ENCODE measurements at regions not wholly inside any gene's neighbourhood (a gene's known extent, or its start where the extent isn't known, plus 50 kb on each side); places are given as distances from the start of the nearest gene placed in this dataset.

GRCh38 chr4:123323998-123324397 lies 72.6 kb upstream of the SPRY1 start:
- Histone ChIP-seq H3K27ac (ENCODE audit: low read depth in 1 of 2, low read length in 2 of 2) (no peak overlapping the region), H4K20me1 (ENCODE audit: insufficient read depth, low read length) (no peaks in the 10 kb centered on the region), H2AFZ (ENCODE audit: insufficient read depth, low read depth, low read length, poor library complexity, severe bottlenecking) (no peak overlapping the region), H3K4me3 (replicated peaks in 1 of 3; ENCODE audit: low read depth in 2 of 3, low read length in 3 of 3) (no peak overlapping the region), H3K4me2 (replicated peaks; ENCODE audit: extremely low read depth, low read length, poor library complexity, severe bottlenecking) (no peak overlapping the region), H3K36me3 (replicated peaks in 1 of 2; ENCODE audit: control insufficient read depth in 1 of 2, insufficient read depth in 2 of 2, low read length in 2 of 2) (no peaks in the 10 kb centered on the region), H3K79me2 (ENCODE audit: insufficient read depth, low read length) (no peaks in the 10 kb centered on the region), H3K27me3 (ENCODE audit: control insufficient read depth in 2 of 2, insufficient read depth in 2 of 2, low read length in 2 of 2) (no peaks in the 10 kb centered on the region), H3K9ac (ENCODE audit: insufficient read depth, low read length, poor library complexity, severe bottlenecking) (no peak overlapping the region), H3K4me1 (ENCODE audit: control insufficient read depth in 1 of 2, insufficient read depth in 2 of 2, low read length in 2 of 2) (peaks cover 4 to 13% of the 10 kb centered on the region in 2 donors), H3K9me3 (replicated peaks in 1 of 2; ENCODE audit: control insufficient read depth in 1 of 2, insufficient read depth in 1 of 2, low read length in 2 of 2) (peaks cover 0 to 2% of the 10 kb centered on the region in 2 donors)
- TF ChIP-seq CTCF (IDR thresholded peaks at IDR 0.05): no peak
- intact Hi-C loops (cut with micrococcal nuclease): no loop called here
- Mint-ChIP-seq H3K9me3 (peaks cover 0 to 13% (median 8%) of the 10 kb centered on the region in 7 donors), H3K4me1 (peaks cover 15% of the 10 kb centered on the region), H3K27ac (no peak overlapping the region), H3K4me3 (no peak overlapping the region), H3K36me3 (no peaks in the 10 kb centered on the region), H3K27me3 (ENCODE audit: low read depth in 3 of 3) (peaks cover 0 to 3% (median 2%) of the 10 kb centered on the region in 3 donors)
- no CpG with 5 or more reads among the region's 2 CpGs for WGBS (ENCODE audit: insufficient coverage)
- DNase-seq: no peak

- Histone ChIP-seq H3K4me1 (ENCODE audit: control insufficient read depth in 1 of 2, insufficient read depth in 2 of 2, low read length in 2 of 2) (peaks cover 4 to 13% of the 10 kb centered on the region in 2 donors), H3K9ac (ENCODE audit: insufficient read depth, low read length, poor library complexity, severe bottlenecking) (peak overlapping the region; percentile 35), H3K9me3 (replicated peaks in 1 of 2; ENCODE audit: control insufficient read depth in 1 of 2, insufficient read depth in 1 of 2, low read length in 2 of 2) (peaks cover 0 to 2% of the 10 kb centered on the region in 2 donors), H4K20me1 (ENCODE audit: insufficient read depth, low read length) (no peaks in the 10 kb centered on the region), H3K27ac (ENCODE audit: low read depth in 1 of 2, low read length in 2 of 2) (peak overlapping the region in 1 of 2 donors; percentile 34), H3K4me3 (replicated peaks in 1 of 3; ENCODE audit: low read depth in 2 of 3, low read length in 3 of 3) (peak overlapping the region; percentile 19 to 68 (median 53)), H3K36me3 (replicated peaks in 1 of 2; ENCODE audit: control insufficient read depth in 1 of 2, insufficient read depth in 2 of 2, low read length in 2 of 2) (no peaks in the 10 kb centered on the region), H3K79me2 (ENCODE audit: insufficient read depth, low read length) (no peaks in the 10 kb centered on the region), H3K4me2 (replicated peaks; ENCODE audit: extremely low read depth, low read length, poor library complexity, severe bottlenecking) (peak overlapping the region; percentile 63), H3K27me3 (ENCODE audit: control insufficient read depth in 2 of 2, insufficient read depth in 2 of 2, low read length in 2 of 2) (no peaks in the 10 kb centered on the region), H2AFZ (ENCODE audit: insufficient read depth, low read depth, low read length, poor library complexity, severe bottlenecking) (peak overlapping the region; percentile 53)
- WGBS (ENCODE audit: insufficient coverage): no CpG with 5 or more reads among the region's 3 CpGs
- no peak for TF ChIP-seq CTCF (IDR thresholded peaks at IDR 0.05)
- intact Hi-C loops (cut with micrococcal nuclease): no loop called here
- Mint-ChIP-seq H3K27ac (peak overlapping the region in 6 of 7 donors; percentile 50 to 73 (median 58)), H3K27me3 (ENCODE audit: low read depth in 3 of 3) (peaks cover 0 to 3% (median 2%) of the 10 kb centered on the region in 3 donors), H3K4me3 (peak overlapping the region; percentile 66 to 95), H3K9me3 (peaks cover 2 to 12% (median 11%) of the 10 kb centered on the region in 7 donors), H3K4me1 (peaks cover 15% of the 10 kb centered on the region), H3K36me3 (no peaks in the 10 kb centered on the region)
- peak in 2 of 3 donors; percentile 14 to 22 for DNase-seq
These were observed 71.3 kb upstream of the SPRY1 start for GRCh38 chr4:123325241-123325681.
